Fibroblast of lung (primary cell): ENCODE measurements at regions not wholly inside any gene's neighbourhood (a gene's known extent, or its start where the extent isn't known, plus 50 kb on each side); places are given as distances from the start of the nearest gene placed in this dataset.
A peak's percentile ranks its signal among the peaks of the same experiment; 100 is the strongest.

Source experiments
- DNase-seq, 2 donors: peaks; one replicate each; pipeline versions ENCODE4 v3.0.0 to v3.0.0-alpha.2; 2010; ENCODE audit warnings: low read depth in 2 of 2
- H2AFZ ChIP-seq: 2 replicates; pipeline ENCODE4 v1.5.1; 2012; ENCODE audit warnings: low read length, control low read depth, inconsistent platforms
- H3K27ac ChIP-seq: 2 replicates; pipeline ENCODE4 v1.5.1; 2011; ENCODE audit warnings: low read length, control low read depth; ENCODE audit not compliant: insufficient read depth
- H3K27me3 ChIP-seq: 2 replicates; pipeline ENCODE4 v1.5.1; 2011; ENCODE audit warnings: mild to moderate bottlenecking, low read length; ENCODE audit not compliant: control insufficient read depth, insufficient read depth
- H3K36me3 ChIP-seq: 2 replicates; pipeline ENCODE4 v1.5.1; 2011; ENCODE audit warnings: low read length; ENCODE audit not compliant: control insufficient read depth, insufficient read depth
- H3K4me1 ChIP-seq: 2 replicates; pipeline ENCODE4 v1.5.1; 2011; ENCODE audit warnings: low read length; ENCODE audit not compliant: control insufficient read depth, insufficient read depth; ENCODE audit errors: extremely low read depth
- H3K4me2 ChIP-seq: 2 replicates; pipeline ENCODE4 v1.5.1; 2011; ENCODE audit warnings: low read length, control low read depth; ENCODE audit not compliant: insufficient read depth; ENCODE audit errors: extremely low read depth
- H3K4me3 ChIP-seq, 4 experiments: fragments of 200-600 bp in 1 of 4; sonication (generic) in 1 of 4; replicated peaks in 1 of 4; 2 replicates each; pipeline ENCODE4 v1.5.1; 2011 to 2016; ENCODE audit warnings: low read length in 4 of 4, low read depth in 3 of 4, mild to moderate bottlenecking in 3 of 4, control low read depth in 2 of 4, inconsistent platforms in 1 of 4, mixed read lengths in 1 of 4; ENCODE audit not compliant: insufficient read depth in 1 of 4; ENCODE audit errors: control extremely low read depth in 1 of 4
- H3K79me2 ChIP-seq: 2 replicates; pipeline ENCODE4 v1.5.1; 2012; ENCODE audit warnings: mild to moderate bottlenecking, low read length, inconsistent platforms; ENCODE audit not compliant: control insufficient read depth, insufficient read depth
- H3K9ac ChIP-seq: 2 replicates; pipeline ENCODE4 v1.5.1; 2011; ENCODE audit warnings: mild to moderate bottlenecking, low read length, control low read depth; ENCODE audit not compliant: insufficient read depth
- H3K9me3 ChIP-seq: 2 replicates; pipeline ENCODE4 v1.5.1; 2012; ENCODE audit warnings: low read depth, low read length; ENCODE audit not compliant: control insufficient read depth, insufficient read depth
- H4K20me1 ChIP-seq: 2 replicates; pipeline ENCODE4 v1.5.1; 2011; ENCODE audit warnings: low read length; ENCODE audit not compliant: control insufficient read depth, insufficient read depth; ENCODE audit errors: extremely low read depth
- EZH2 ChIP-seq: IDR thresholded peaks from 2 replicates; pipeline ENCODE4 v1.5.1; 2012; ENCODE audit warnings: low read length, control low read depth, mild to moderate bottlenecking; ENCODE audit errors: missing control alignments
- TF ChIP-seq, protein P1 (sequence below), 2 donors: IDR thresholded peaks in 1 of 2; conservative IDR thresholded peaks in 1 of 2; 1 replicate in 1 of 2; 2 replicates in 1 of 2; pipeline ENCODE4 v1.5.1; 2011 to 2012; ENCODE audit warnings: low read length in 2 of 2, control low read depth in 1 of 2, inconsistent platforms in 1 of 2, low read depth in 1 of 2, mild to moderate bottlenecking in 1 of 2

DNA sequence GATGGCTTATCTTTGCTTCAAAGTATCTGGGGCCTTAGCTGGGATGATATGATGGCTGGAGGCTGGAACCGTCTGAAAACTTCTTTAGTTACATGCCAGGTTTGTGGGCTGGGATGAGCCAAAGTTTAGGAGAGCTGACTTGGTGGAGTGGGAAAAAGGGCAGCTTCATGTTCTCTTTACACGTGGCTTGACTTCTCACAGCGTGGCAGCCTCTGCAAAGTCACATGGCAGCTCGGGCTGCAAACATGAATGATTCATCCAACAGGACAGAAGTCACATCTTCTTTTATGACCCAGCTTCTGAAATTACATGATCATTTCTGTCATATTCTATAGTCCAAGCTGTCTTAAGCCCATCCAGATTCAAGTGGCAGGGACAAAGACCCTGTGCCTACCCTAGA, 176.0 kb downstream of the OLFM4 start:
- no peaks in the 10 kb centered on the region for H4K20me1 ChIP-seq
- no peak overlapping the region for H3K27ac ChIP-seq
- no peaks in the 10 kb centered on the region for H3K9me3 ChIP-seq
- H3K4me3 ChIP-seq = no peak overlapping the region
- no peaks in the 10 kb centered on the region for H3K4me1 ChIP-seq
- no peaks in the 10 kb centered on the region for H3K36me3 ChIP-seq
- no peaks in the 10 kb centered on the region for H3K79me2 ChIP-seq
- no peak overlapping the region for H3K4me2 ChIP-seq
- H3K9ac ChIP-seq = no peak overlapping the region
- H2AFZ ChIP-seq = no peak overlapping the region
- TF ChIP-seq, protein P1, sequence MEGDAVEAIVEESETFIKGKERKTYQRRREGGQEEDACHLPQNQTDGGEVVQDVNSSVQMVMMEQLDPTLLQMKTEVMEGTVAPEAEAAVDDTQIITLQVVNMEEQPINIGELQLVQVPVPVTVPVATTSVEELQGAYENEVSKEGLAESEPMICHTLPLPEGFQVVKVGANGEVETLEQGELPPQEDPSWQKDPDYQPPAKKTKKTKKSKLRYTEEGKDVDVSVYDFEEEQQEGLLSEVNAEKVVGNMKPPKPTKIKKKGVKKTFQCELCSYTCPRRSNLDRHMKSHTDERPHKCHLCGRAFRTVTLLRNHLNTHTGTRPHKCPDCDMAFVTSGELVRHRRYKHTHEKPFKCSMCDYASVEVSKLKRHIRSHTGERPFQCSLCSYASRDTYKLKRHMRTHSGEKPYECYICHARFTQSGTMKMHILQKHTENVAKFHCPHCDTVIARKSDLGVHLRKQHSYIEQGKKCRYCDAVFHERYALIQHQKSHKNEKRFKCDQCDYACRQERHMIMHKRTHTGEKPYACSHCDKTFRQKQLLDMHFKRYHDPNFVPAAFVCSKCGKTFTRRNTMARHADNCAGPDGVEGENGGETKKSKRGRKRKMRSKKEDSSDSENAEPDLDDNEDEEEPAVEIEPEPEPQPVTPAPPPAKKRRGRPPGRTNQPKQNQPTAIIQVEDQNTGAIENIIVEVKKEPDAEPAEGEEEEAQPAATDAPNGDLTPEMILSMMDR (conservative IDR thresholded peaks at IDR 0.05 in 1 of 2, IDR thresholded peaks at IDR 0.05 in 1 of 2; ENCODE audit: low read depth in 1 of 2, low read length in 2 of 2) = no peak
- TF ChIP-seq EZH2 = no peak
- no peak for DNase-seq
- no peaks in the 10 kb centered on the region for H3K27me3 ChIP-seq

DNA sequence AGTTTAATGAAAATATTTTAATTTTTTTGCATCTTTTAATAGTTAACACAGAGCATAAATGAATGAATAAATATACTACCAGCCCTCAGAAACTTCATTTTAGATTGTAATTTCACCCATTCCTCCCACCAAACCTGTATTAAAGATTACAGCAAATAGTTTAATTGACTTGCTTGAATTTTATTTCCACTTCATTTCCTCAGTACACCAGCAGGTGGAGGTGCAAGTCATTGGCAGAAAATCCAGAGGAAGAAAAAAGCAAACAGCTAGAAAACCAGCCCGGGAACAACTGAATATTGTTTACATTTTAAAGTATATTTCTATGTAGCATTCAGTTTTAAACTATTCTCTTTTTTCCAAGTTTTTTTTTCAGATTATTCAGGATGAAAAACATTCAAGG, 177.8 kb downstream of the OLFM4 start:
- Histone ChIP-seq H4K20me1 (no peaks in the 10 kb centered on the region), H3K9me3 (no peaks in the 10 kb centered on the region), H3K4me2 (no peak overlapping the region), H3K27me3 (no peaks in the 10 kb centered on the region), H3K9ac (no peak overlapping the region), H3K27ac (no peak overlapping the region), H3K79me2 (no peaks in the 10 kb centered on the region), H3K36me3 (no peaks in the 10 kb centered on the region), H2AFZ (no peak overlapping the region), H3K4me3 (no peak overlapping the region), H3K4me1 (no peaks in the 10 kb centered on the region)
- no peak for DNase-seq
- TF ChIP-seq EZH2 = no peak
- TF ChIP-seq, protein P1 (conservative IDR thresholded peaks at IDR 0.05 in 1 of 2, IDR thresholded peaks at IDR 0.05 in 1 of 2; ENCODE audit: low read depth in 1 of 2, low read length in 2 of 2) = peak in 1 of 2 donors; percentile 22

DNA sequence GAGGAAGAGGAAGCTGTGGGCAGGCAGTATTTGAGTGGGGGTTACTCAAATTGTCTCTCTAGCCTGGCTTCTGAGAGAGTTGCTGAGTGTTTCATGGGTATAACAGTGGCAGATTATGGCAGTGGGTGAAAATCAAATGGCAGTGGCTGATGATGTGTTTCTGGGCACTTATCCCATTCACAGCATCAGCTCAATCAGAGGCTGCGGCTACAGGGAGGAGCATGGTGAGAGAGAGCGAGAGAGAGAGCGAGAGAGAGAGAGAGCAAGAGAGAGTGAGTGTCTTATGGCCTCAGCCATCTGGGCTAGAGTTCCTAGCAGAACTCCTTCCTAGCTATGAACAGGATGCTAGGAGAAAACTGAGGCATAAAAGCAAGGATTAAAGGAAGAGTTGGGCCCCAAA, 178.9 kb downstream of the OLFM4 start:
- Histone ChIP-seq H2AFZ (no peak overlapping the region), H3K27ac (no peak overlapping the region), H3K36me3 (no peaks in the 10 kb centered on the region), H3K9ac (no peak overlapping the region), H3K4me1 (no peaks in the 10 kb centered on the region), H3K27me3 (no peaks in the 10 kb centered on the region), H3K4me2 (no peak overlapping the region), H4K20me1 (no peaks in the 10 kb centered on the region), H3K4me3 (no peak overlapping the region), H3K9me3 (no peaks in the 10 kb centered on the region), H3K79me2 (no peaks in the 10 kb centered on the region)
- no peak for DNase-seq
- TF ChIP-seq, protein P1 (conservative IDR thresholded peaks at IDR 0.05 in 1 of 2, IDR thresholded peaks at IDR 0.05 in 1 of 2; ENCODE audit: low read depth in 1 of 2, low read length in 2 of 2) = no peak
- TF ChIP-seq EZH2 = no peak
